K562 (cell line): ENCODE measurements at regions not wholly inside any gene's neighbourhood (a gene's known extent, or its start where the extent isn't known, plus 50 kb on each side); places are given as distances from the start of the nearest gene placed in this dataset.

ENCODE experiments used
- ATAC-seq: fragments of 200-7000 bp; cut with Tn5 transposase; 3 replicates; pipeline ENCODE4 v1.9.1; 2020; ENCODE audit warnings: moderate library complexity
- BruUV-seq: library from RNA; stranded (reverse); fragments of 400-500 nt; replicated peaks from 2 replicates; lab custom pipeline; 2021; lab: Mats Ljungman, UMichigan
- CTCF ChIA-PET: fragments of 300-600 bp; formaldehyde crosslinking; extraction: SDS; loops from one replicate; lab custom pipeline; 2021; ENCODE audit warnings: low intra/inter-chr PET ratio; lab: Yijun Ruan, JAX
- POLR2A ChIA-PET: fragments of 300-600, 350-650 bp; sonication (Branson Sonifier 250); formaldehyde crosslinking; extraction: SDS; loops from one replicate; lab custom pipeline; 2021; ENCODE audit warnings: antibody characterized with exemption, inconsistent platforms; lab: Yijun Ruan, JAX
- DNase-seq, 4 experiments: peaks; one replicate each; pipeline versions ENCODE4 v3.0.0 to v3.0.0-alpha.2; 2011 to 2018; ENCODE audit warnings: low spot score in 3 of 4, mixed read lengths in 3 of 4; ENCODE audit errors: extremely low read depth in 1 of 4
- FAIRE-seq: peaks from 2 replicates; lab custom pipeline; 2011; peaks lifted over from hg19 to GRCh38; lab: Jason Lieb, UNC
- H2AFZ ChIP-seq: 2 replicates; pipeline ENCODE4 v1.6.0; 2011; ENCODE audit warnings: low read depth, low read length, control low read depth, inconsistent platforms
- H3K27ac ChIP-seq: fragments of 200-600 bp; 3 replicates; pipeline ENCODE4 v1.8.0; 2011; ENCODE audit warnings: low read depth, mild to moderate bottlenecking, control low read depth, inconsistent platforms, low read length, moderate library complexity, mixed read lengths; ENCODE audit errors: extremely low read depth
- H3K27me3 ChIP-seq, 2 experiments: fragments of 300-600 bp in 1 of 2; 2 replicates in 1 of 2; 3 replicates in 1 of 2; pipeline versions ENCODE4 v1.6.0 to v1.8.0; 2011; ENCODE audit warnings: inconsistent platforms in 2 of 2, low read length in 2 of 2, mild to moderate bottlenecking in 1 of 2, mixed read lengths in 1 of 2, moderate library complexity in 1 of 2; ENCODE audit not compliant: control insufficient read depth in 2 of 2, insufficient read depth in 2 of 2
- H3K36me3 ChIP-seq: fragments of 300-600 bp; 3 replicates; pipeline ENCODE4 v1.8.0; 2011; ENCODE audit warnings: mild to moderate bottlenecking, low read length, inconsistent platforms; ENCODE audit not compliant: control insufficient read depth, insufficient read depth
- H3K4me1 ChIP-seq, 2 experiments: fragments of 200-600 bp in 1 of 2; replicated peaks in 1 of 2; 2 replicates in 1 of 2; 3 replicates in 1 of 2; pipeline versions ENCODE4 v1.5.1 to v1.8.0; 2011; ENCODE audit warnings: inconsistent platforms in 2 of 2, low read length in 2 of 2, mild to moderate bottlenecking in 1 of 2, mixed read lengths in 1 of 2, moderate library complexity in 1 of 2; ENCODE audit not compliant: control insufficient read depth in 2 of 2, insufficient read depth in 2 of 2
- H3K4me2 ChIP-seq: 2 replicates; pipeline ENCODE4 v1.6.1; 2011; ENCODE audit warnings: low read length, control low read depth, inconsistent platforms, mixed read lengths; ENCODE audit not compliant: insufficient read depth
- H3K4me3 ChIP-seq: fragments of 200-600 bp; sonication (generic), shearing (Covaris generic); 2 replicates; pipeline ENCODE4 v1.5.1; 2016; ENCODE audit warnings: control low read depth, inconsistent platforms
- H3K79me2 ChIP-seq: fragments of 200-600 bp; 3 replicates; pipeline ENCODE4 v1.8.0; 2011; ENCODE audit warnings: low read length, inconsistent platforms; ENCODE audit not compliant: control insufficient read depth, insufficient read depth
- H3K9ac ChIP-seq, 2 experiments: 2 replicates each; pipeline versions ENCODE4 v1.6.0 to v1.6.1; 2011; ENCODE audit warnings: low read depth in 2 of 2, low read length in 2 of 2, control low read depth in 1 of 2, inconsistent platforms in 1 of 2, mild to moderate bottlenecking in 1 of 2, mixed read lengths in 1 of 2; ENCODE audit not compliant: insufficient read depth in 1 of 2
- H3K9me1 ChIP-seq: one replicate; pipeline ENCODE4 v1.6.0; 2011; ENCODE audit warnings: inconsistent platforms, mild to moderate bottlenecking, low read length, moderate library complexity; ENCODE audit not compliant: control insufficient read depth, insufficient read depth
- H3K9me3 ChIP-seq: replicated peaks from 2 replicates; pipeline ENCODE4 v1.5.1; 2011; ENCODE audit warnings: low read depth, low read length, inconsistent platforms; ENCODE audit not compliant: control insufficient read depth, insufficient read depth
- H4K20me1 ChIP-seq: replicated peaks from 2 replicates; pipeline ENCODE4 v1.6.1; 2011; ENCODE audit warnings: low read length, inconsistent platforms, mixed read lengths; ENCODE audit not compliant: control insufficient read depth, insufficient read depth
- BCOR ChIP-seq: fragments of 450-650 bp; IDR thresholded peaks from 2 replicates; pipeline ENCODE4 v1.6.1; 2016
- CREBBP ChIP-seq: IDR thresholded peaks from one replicate; pipeline ENCODE4 v1.6.1; 2012; ENCODE audit warnings: low read depth, mild to moderate bottlenecking, control low read depth, inconsistent platforms, low read length
- CREM ChIP-seq: IDR thresholded peaks from 2 replicates; pipeline ENCODE4 v1.6.1; 2014; ENCODE audit warnings: antibody characterized with exemption, low read depth
- CSDE1 ChIP-seq, 2 experiments: fragments of 450-650 bp; IDR thresholded peaks; 2 replicates each; pipeline ENCODE4 v1.6.1; 2016; ENCODE audit warnings: mild to moderate bottlenecking in 1 of 2
- ILF3 ChIP-seq: fragments of 450-650 bp; IDR thresholded peaks from 2 replicates; pipeline ENCODE4 v1.6.1; 2018; ENCODE audit warnings: antibody characterized with exemption, mild to moderate bottlenecking, moderate library complexity, borderline replicate concordance
- MYBL2 ChIP-seq, 2 experiments: fragments of 450-650 bp in 1 of 2; sonication (generic) in 1 of 2; formaldehyde crosslinking in 1 of 2; IDR thresholded peaks; 2 replicates each; pipeline versions ENCODE4 v1.6.1 to v1.8.1; 2017 to 2022; ENCODE audit warnings: borderline replicate concordance in 1 of 2, inconsistent platforms in 1 of 2, low read depth in 1 of 2, mild to moderate bottlenecking in 1 of 2, missing genetic modification reagents in 1 of 2, moderate library complexity in 1 of 2
- NFXL1 ChIP-seq: fragments of 450-650 bp; formaldehyde crosslinking; IDR thresholded peaks from 2 replicates; pipeline ENCODE4 v1.4.0; 2021; ENCODE audit warnings: mild to moderate bottlenecking
- SNIP1 ChIP-seq: fragments of 450-650 bp; IDR thresholded peaks from 2 replicates; pipeline ENCODE4 v1.7.1; 2017; ENCODE audit warnings: low read depth, mild to moderate bottlenecking
- SRSF9 ChIP-seq: fragments of 200-400 bp; formaldehyde crosslinking; IDR thresholded peaks from 2 replicates; pipeline ENCODE4 v1.6.1; 2017; ENCODE audit warnings: low read depth, low read length, borderline replicate concordance
- TEAD4 ChIP-seq, 2 experiments: sonication (generic) in 1 of 2; formaldehyde crosslinking in 1 of 2; IDR thresholded peaks; 2 replicates each; pipeline versions ENCODE4 v1.6.1 to v1.8.0; 2012 to 2022; ENCODE audit warnings: borderline replicate concordance in 1 of 2, inconsistent platforms in 1 of 2, low read length in 1 of 2, mild to moderate bottlenecking in 1 of 2, missing genetic modification reagents in 1 of 2
- USF1 ChIP-seq: sonication (generic); formaldehyde crosslinking; IDR thresholded peaks from 2 replicates; pipeline ENCODE4 v1.9.0; 2022; ENCODE audit warnings: mild to moderate bottlenecking, missing genetic modification reagents
- in situ Hi-C: fragments of 300-500 bp; cut with MboI; formaldehyde crosslinking; loops from 4 replicates; pipeline ENCODE4 v1.15.0; 2018; ENCODE audit warnings: inconsistent platforms, mixed read lengths
- intact Hi-C: fragments of 100-400 bp; cut with micrococcal nuclease; formaldehyde crosslinking; loops from 2 replicates; pipeline ENCODE4 v1.14.2; 2022
- TF ChIP-seq, protein P1 (sequence below), 2 experiments: IDR thresholded peaks in 1 of 2; conservative IDR thresholded peaks in 1 of 2; 2 replicates each; pipeline ENCODE4 v1.6.1; 2016; ENCODE audit warnings: low read depth in 2 of 2, mild to moderate bottlenecking in 1 of 2, missing compliant biosample characterization in 1 of 2, missing genetic modification characterization in 1 of 2, moderate library complexity in 1 of 2
- TF ChIP-seq, protein P2 (sequence below): IDR thresholded peaks from 3 replicates; pipeline ENCODE4 v1.6.1; 2011; ENCODE audit warnings: borderline replicate concordance, mild to moderate bottlenecking, moderate library complexity; ENCODE audit not compliant: insufficient read length; ENCODE audit errors: extremely low read depth

DNA sequence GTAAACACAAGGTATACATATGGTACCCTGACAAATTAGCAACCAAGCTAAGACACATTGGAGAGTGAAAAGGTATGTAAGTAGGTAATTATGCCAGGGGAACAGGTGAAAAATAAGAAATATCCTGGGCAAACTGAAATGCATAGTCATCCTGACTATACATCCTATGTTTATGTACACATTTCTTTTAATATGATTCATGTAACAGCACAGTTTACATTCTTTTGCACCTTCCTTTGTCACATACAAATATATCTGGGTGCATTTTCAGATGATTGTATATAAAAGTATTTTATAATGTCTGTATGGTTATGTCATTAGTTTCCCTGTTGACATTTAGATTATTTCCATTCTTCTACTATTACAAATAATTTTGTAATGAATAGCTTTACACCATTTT lies 1146.9 kb downstream of the EFNA5 start:
- no peak for FAIRE-seq
- Histone ChIP-seq H4K20me1 (no peaks in the 10 kb centered on the region), H2AFZ (no peak overlapping the region), H3K36me3 (no peaks in the 10 kb centered on the region), H3K9ac (no peak overlapping the region), H3K27me3 (no peaks in the 10 kb centered on the region), H3K4me2 (no peak overlapping the region), H3K9me3 (0 out of 2 replicates have a peak, but pooled peaks cover 2% of the 10 kb centered on the region), H3K27ac (no peak overlapping the region), H3K4me1 (no peaks in the 10 kb centered on the region), H3K79me2 (no peaks in the 10 kb centered on the region), H3K4me3 (no peak overlapping the region), H3K9me1 (no peaks in the 10 kb centered on the region)
- TF ChIP-seq SRSF9 (no peak), NFXL1 (CRISPR knock-in tag) (no peak), TEAD4 (IDR thresholded peaks at IDR 0.05; ENCODE audit: low read length) (no peak), TEAD4 (CRISPR knock-in tag; IDR thresholded peaks at IDR 0.05; ENCODE audit: borderline replicate concordance) (no peak), BCOR (no peak), CREM (no peak), CSDE1 (IDR thresholded peaks at IDR 0.05) (no peak), USF1 (CRISPR knock-in tag) (no peak), CREBBP (no peak), MYBL2 (IDR thresholded peaks at IDR 0.05; ENCODE audit: low read depth) (no peak), MYBL2 (CRISPR knock-in tag; IDR thresholded peaks at IDR 0.05; ENCODE audit: borderline replicate concordance) (no peak), ILF3 (no peak), SNIP1 (no peak)
- TF ChIP-seq, protein P1, sequence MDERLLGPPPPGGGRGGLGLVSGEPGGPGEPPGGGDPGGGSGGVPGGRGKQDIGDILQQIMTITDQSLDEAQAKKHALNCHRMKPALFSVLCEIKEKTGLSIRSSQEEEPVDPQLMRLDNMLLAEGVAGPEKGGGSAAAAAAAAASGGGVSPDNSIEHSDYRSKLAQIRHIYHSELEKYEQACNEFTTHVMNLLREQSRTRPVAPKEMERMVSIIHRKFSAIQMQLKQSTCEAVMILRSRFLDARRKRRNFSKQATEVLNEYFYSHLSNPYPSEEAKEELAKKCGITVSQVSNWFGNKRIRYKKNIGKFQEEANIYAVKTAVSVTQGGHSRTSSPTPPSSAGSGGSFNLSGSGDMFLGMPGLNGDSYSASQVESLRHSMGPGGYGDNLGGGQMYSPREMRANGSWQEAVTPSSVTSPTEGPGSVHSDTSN (CRISPR knock-in tag; IDR thresholded peaks at IDR 0.05; ENCODE audit: low read depth): no peak
- TF ChIP-seq, protein P1 (tag; conservative IDR thresholded peaks at IDR 0.05; ENCODE audit: low read depth): no peak
- TF ChIP-seq, protein P2, sequence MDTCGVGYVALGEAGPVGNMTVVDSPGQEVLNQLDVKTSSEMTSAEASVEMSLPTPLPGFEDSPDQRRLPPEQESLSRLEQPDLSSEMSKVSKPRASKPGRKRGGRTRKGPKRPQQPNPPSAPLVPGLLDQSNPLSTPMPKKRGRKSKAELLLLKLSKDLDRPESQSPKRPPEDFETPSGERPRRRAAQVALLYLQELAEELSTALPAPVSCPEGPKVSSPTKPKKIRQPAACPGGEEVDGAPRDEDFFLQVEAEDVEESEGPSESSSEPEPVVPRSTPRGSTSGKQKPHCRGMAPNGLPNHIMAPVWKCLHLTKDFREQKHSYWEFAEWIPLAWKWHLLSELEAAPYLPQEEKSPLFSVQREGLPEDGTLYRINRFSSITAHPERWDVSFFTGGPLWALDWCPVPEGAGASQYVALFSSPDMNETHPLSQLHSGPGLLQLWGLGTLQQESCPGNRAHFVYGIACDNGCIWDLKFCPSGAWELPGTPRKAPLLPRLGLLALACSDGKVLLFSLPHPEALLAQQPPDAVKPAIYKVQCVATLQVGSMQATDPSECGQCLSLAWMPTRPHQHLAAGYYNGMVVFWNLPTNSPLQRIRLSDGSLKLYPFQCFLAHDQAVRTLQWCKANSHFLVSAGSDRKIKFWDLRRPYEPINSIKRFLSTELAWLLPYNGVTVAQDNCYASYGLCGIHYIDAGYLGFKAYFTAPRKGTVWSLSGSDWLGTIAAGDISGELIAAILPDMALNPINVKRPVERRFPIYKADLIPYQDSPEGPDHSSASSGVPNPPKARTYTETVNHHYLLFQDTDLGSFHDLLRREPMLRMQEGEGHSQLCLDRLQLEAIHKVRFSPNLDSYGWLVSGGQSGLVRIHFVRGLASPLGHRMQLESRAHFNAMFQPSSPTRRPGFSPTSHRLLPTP: no peak
- ChIA-PET CTCF (no interaction called here), POLR2A (no interaction called here)
- ATAC-seq: no peak
- no TSS peak for BruUV-seq
- intact Hi-C loops: no loop called here
- no peak for DNase-seq
- in situ Hi-C loops: no loop called here
